OCI-M1 (cell line): ENCODE measurements at regions not wholly inside any gene's neighbourhood (a gene's known extent, or its start where the extent isn't known, plus 50 kb on each side); places are given as distances from the start of the nearest gene placed in this dataset.
"Not testable (repeated sequence)": the region's sequence is repeated elsewhere in the genome, so short reads cannot be mapped to it uniquely, and the experiment has no call there.

ENCODE experiments used
- DNase-seq: peaks from one replicate; lab custom pipeline; 2025; lab: John Stamatoyannopoulos, UW

GRCh38 chr11:50088231-50088630 lies 55.6 kb downstream of the OR4C45 start:
- DNase-seq: no peak

- DNase-seq: no peak
These were observed 65.6 kb downstream of the OR4C45 start for GRCh38 chr11:50098186-50098725.

GRCh38 chr11:50102916-50103315 lies 70.2 kb downstream of the OR4C45 start:
- DNase-seq: no peak

- DNase-seq: not testable (repeated sequence)
These were observed 108.0 kb downstream of the OR4C45 start for GRCh38 chr11:50140686-50141085.

- DNase-seq: not testable (repeated sequence)
These were observed 113.6 kb downstream of the OR4C45 start for GRCh38 chr11:50146308-50146707.

GRCh38 chr11:50147946-50148345 lies 115.3 kb downstream of the OR4C45 start:
- DNase-seq: not testable (repeated sequence)

- peak; percentile 24 for DNase-seq
These were observed 122.8 kb downstream of the OR4C45 start for GRCh38 chr11:50155508-50155907.

- DNase-seq: no peak
These were observed 131.4 kb downstream of the OR4C45 start for GRCh38 chr11:50164050-50164449.

- DNase-seq: no peak
These were observed 137.0 kb downstream of the OR4C45 start for GRCh38 chr11:50169634-50170033.

- DNase-seq: no peak
These were observed 137.4 kb downstream of the OR4C45 start for GRCh38 chr11:50170115-50170514.

- DNase-seq: no peak
These were observed 141.5 kb downstream of the OR4C45 start for GRCh38 chr11:50174189-50174588.

- DNase-seq: no peak
These were observed 142.3 kb downstream of the OR4C45 start for GRCh38 chr11:50174975-50175374.

- DNase-seq: no peak
These were observed 146.1 kb downstream of the OR4C45 start for GRCh38 chr11:50178737-50179136.

GRCh38 chr11:50181334-50181733 lies 148.7 kb downstream of the OR4C45 start:
- no peak for DNase-seq

- DNase-seq: no peak
These were observed 149.8 kb downstream of the OR4C45 start for GRCh38 chr11:50182486-50182885.

GRCh38 chr11:50183170-50183569 lies 150.5 kb downstream of the OR4C45 start:
- DNase-seq: not testable (repeated sequence)

GRCh38 chr11:50186146-50186545 lies 153.5 kb downstream of the OR4C45 start:
- no peak for DNase-seq

GRCh38 chr11:50187220-50187619 lies 154.5 kb downstream of the OR4C45 start:
- DNase-seq: no peak

- no peak for DNase-seq
These were observed 155.4 kb downstream of the OR4C45 start for GRCh38 chr11:50188040-50188439.

GRCh38 chr11:50192743-50193142 lies 160.1 kb downstream of the OR4C45 start:
- no peak for DNase-seq

GRCh38 chr11:50214376-50214775 lies 181.7 kb downstream of the OR4C45 start:
- DNase-seq: no peak

GRCh38 chr11:50220651-50221050 lies 188.0 kb downstream of the OR4C45 start:
- no peak for DNase-seq

- not testable (repeated sequence) for DNase-seq
These were observed 205.7 kb downstream of the OR4C45 start for GRCh38 chr11:50238368-50238767.

GRCh38 chr11:50246183-50246582 lies 213.5 kb downstream of the OR4C45 start:
- DNase-seq: no peak

- DNase-seq: no peak
These were observed 214.0 kb downstream of the OR4C45 start for GRCh38 chr11:50246699-50247098.
